Spleen (tissue), 11 donors: ENCODE measurements at regions not wholly inside any gene's neighbourhood (a gene's known extent, or its start where the extent isn't known, plus 50 kb on each side); places are given as distances from the start of the nearest gene placed in this dataset.
"Not testable (repeated sequence)": the region's sequence is repeated elsewhere in the genome, so short reads cannot be mapped to it uniquely, and the experiment has no call there.

Source experiments
- DNase-seq: peaks from one replicate; pipeline ENCODE4 v3.0.0-alpha.2; 2020
- H3K27ac ChIP-seq, 8 donors: fragments of 200-600 bp; sonication (generic) in 7 of 8; 1 replicate in 4 of 8; 2 replicates in 4 of 8; pipeline versions ENCODE4 v1.5.0 to v1.8.0; 2016 to 2021; ENCODE audit warnings: inconsistent platforms in 4 of 8, mild to moderate bottlenecking in 4 of 8, moderate library complexity in 1 of 8
- H3K27me3 ChIP-seq, 7 donors: fragments of 200-600 bp; sonication (generic) in 6 of 7; replicated peaks in 1 of 7; 1 replicate in 4 of 7; 2 replicates in 3 of 7; pipeline versions ENCODE4 v1.5.0 to v1.8.0; 2016 to 2021; ENCODE audit warnings: inconsistent platforms in 3 of 7, mild to moderate bottlenecking in 1 of 7
- H3K36me3 ChIP-seq, 6 donors: fragments of 200-600 bp; sonication (generic) in 5 of 6; 1 replicate in 4 of 6; 2 replicates in 2 of 6; pipeline versions ENCODE4 v1.5.0 to v1.8.0; 2016 to 2021; ENCODE audit warnings: inconsistent platforms in 2 of 6
- H3K4me1 ChIP-seq, 6 donors: fragments of 200-600 bp; sonication (generic) in 5 of 6; 1 replicate in 3 of 6; 2 replicates in 3 of 6; pipeline versions ENCODE4 v1.5.0 to v1.8.0; 2016 to 2021; ENCODE audit warnings: inconsistent platforms in 3 of 6
- H3K4me3 ChIP-seq, 8 donors: fragments of 200-600 bp; sonication (generic) in 7 of 8; 1 replicate in 4 of 8; 2 replicates in 4 of 8; pipeline versions ENCODE4 v1.5.0 to v1.8.0; 2016 to 2021; ENCODE audit warnings: inconsistent platforms in 4 of 8, mild to moderate bottlenecking in 4 of 8, moderate library complexity in 2 of 8
- H3K9me3 ChIP-seq, 8 donors: fragments of 200-600 bp; sonication (generic) in 7 of 8; 1 replicate in 4 of 8; 2 replicates in 4 of 8; pipeline versions ENCODE4 v1.5.0 to v1.8.0; 2016 to 2021; ENCODE audit warnings: inconsistent platforms in 4 of 8
- POLR2A ChIP-seq, 3 donors: fragments of 450-650 bp; IDR thresholded peaks; one replicate each; pipeline ENCODE4 v1.5.1; 2017; ENCODE audit warnings: antibody characterized with exemption in 3 of 3, mild to moderate bottlenecking in 1 of 3
- POLR2AphosphoS5 ChIP-seq, 3 donors: sonication (generic); formaldehyde crosslinking; IDR thresholded peaks; one replicate each; pipeline ENCODE4 v1.5.1; 2017; ENCODE audit warnings: antibody characterized with exemption in 3 of 3
- WGBS, 5 donors: extraction: QIAGEN DNeasy Blood & Tissue Kit in 3 of 5; methylation state at CpG; one replicate each; pipeline versions ENCODE4 v1.1.5 to v1.1.7; 2013 to 2018; 5-methylcytosine and 5-hydroxymethylcytosine counted together
- intact Hi-C: fragments of 100-400 bp; cut with DNase I; formaldehyde crosslinking; loops from one replicate; pipeline ENCODE4 v1.15.0; 2023; ENCODE audit warnings: low total_unique reads
- TF ChIP-seq, protein P1 (sequence below), 11 experiments: fragments of 200-600 bp in 7 of 11; fragments of 450-650 bp in 4 of 11; sonication (generic) in 4 of 11; IDR thresholded peaks in 8 of 11; conservative IDR thresholded peaks in 3 of 11; 1 replicate in 7 of 11; 2 replicates in 4 of 11; pipeline versions ENCODE4 v1.4.0 to v1.8.0; 2016 to 2021; ENCODE audit warnings: antibody characterized with exemption in 11 of 11, inconsistent platforms in 4 of 11, mild to moderate bottlenecking in 1 of 11
- donor health status: healthy with polysubstance abuse.
- donor health status: DM: no; HTN: no; CAD: no; lungs with moderate emphysema.
- donor health status: DM: no; HTN: no; CAD: no.
- donor health status: Bipolar disorder and iron deficiency.
- donor health status: healthy.
- donor health status: DM: no; HTN: no; CAD: no.
- donor health status: DM: yes; HTN: yes; CAD: no.

DNA sequence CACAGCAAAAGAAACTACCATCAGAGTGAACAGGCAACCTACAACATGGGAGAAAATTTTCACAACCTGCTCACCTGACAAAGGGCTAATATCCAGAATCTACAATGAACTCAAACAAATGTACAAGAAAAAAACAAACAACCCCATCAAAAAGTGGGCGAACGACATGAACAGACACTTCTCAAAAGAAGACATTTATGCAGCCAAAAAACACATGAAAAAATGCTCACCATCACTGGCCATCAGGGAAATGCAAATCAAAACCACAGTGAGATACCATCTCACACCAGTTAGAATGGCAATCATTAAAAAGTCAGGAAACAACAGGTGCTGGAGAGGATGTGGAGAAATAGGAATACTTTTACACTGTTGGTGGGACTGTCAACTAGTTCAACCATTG, 207.8 kb downstream of the USP6NL start:
- H3K27ac ChIP-seq: peak overlapping the region in 5 of 8 donors; percentile 55 to 74 (median 61)
- H3K9me3 ChIP-seq, H3K4me3 ChIP-seq, intact Hi-C loops, H3K27me3 ChIP-seq, H3K36me3 ChIP-seq, DNase-seq: not testable (repeated sequence)
- WGBS, 5 donors: 100% methylated on average over 1 to 2 of the region's 2 CpGs; no CpG with 5 or more reads in 2 of the 5 donors
- peaks cover 6 to 61% (median 36%) of the 10 kb centered on the region in 6 donors for H3K4me1 ChIP-seq

DNA sequence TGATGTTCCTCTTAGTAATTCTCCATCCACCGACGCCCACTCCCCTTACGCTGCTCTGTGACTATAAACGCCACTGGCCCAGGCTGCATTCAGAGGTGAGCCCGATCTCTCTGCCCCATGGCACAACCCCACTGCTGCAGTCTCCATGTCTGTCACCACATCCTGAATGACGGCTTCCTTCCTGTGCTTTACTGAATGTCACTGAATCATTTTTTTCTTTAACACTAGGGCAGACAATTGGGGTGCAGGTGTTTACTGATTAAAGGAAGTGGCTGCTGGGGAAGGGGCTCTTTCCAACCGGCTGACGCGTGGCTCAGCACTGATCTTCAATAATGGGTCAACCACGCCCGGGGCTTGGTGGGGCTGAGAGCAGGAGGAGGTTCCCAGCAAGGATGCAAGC, 208.3 kb downstream of the USP6NL start:
- 12 to 31% (median 15%) methylated on average over 11 of the region's 11 CpGs for WGBS, 5 donors
- no peaks in the 10 kb centered on the region for H3K36me3 ChIP-seq

DNA sequence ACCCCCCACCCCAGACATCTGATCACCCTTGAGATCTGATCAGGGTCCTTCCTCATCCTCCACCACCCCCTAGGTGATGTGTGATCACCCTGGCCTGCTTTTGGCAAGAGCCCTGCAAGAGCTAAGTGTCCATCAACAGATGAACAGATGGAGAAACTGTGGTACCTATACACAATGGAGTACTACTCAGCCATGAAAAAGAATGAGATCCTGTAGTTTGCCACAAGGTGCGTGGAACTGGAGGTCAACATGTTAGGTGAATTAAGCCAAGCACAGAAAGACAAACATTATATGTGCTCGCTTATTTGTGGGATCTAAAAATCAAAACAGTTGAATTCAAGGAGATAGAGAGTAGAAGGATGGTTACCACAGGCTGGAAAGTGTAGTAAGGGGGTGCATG, 209.1 kb downstream of the USP6NL start:
- WGBS, 5 donors: 53 to 98% (median 96%) methylated on average over 2 of the region's 2 CpGs

More for the DNA sequence above, 208.3 kb downstream of the USP6NL start:
- TF ChIP-seq POLR2A (IDR thresholded peaks at IDR 0.05) (no peak), POLR2AphosphoS5 (IDR thresholded peaks at IDR 0.05) (peak in 2 of 3 donors; percentile 54 to 65)
- TF ChIP-seq, protein P1, sequence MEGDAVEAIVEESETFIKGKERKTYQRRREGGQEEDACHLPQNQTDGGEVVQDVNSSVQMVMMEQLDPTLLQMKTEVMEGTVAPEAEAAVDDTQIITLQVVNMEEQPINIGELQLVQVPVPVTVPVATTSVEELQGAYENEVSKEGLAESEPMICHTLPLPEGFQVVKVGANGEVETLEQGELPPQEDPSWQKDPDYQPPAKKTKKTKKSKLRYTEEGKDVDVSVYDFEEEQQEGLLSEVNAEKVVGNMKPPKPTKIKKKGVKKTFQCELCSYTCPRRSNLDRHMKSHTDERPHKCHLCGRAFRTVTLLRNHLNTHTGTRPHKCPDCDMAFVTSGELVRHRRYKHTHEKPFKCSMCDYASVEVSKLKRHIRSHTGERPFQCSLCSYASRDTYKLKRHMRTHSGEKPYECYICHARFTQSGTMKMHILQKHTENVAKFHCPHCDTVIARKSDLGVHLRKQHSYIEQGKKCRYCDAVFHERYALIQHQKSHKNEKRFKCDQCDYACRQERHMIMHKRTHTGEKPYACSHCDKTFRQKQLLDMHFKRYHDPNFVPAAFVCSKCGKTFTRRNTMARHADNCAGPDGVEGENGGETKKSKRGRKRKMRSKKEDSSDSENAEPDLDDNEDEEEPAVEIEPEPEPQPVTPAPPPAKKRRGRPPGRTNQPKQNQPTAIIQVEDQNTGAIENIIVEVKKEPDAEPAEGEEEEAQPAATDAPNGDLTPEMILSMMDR (IDR thresholded peaks at IDR 0.05 in 8 of 11, conservative IDR thresholded peaks at IDR 0.05 in 3 of 11): no peak
- intact Hi-C loops: no loop called here
- no peaks in the 10 kb centered on the region for H3K27me3 ChIP-seq
- H3K27ac ChIP-seq: peak overlapping the region in 5 of 8 donors; percentile 55 to 74 (median 61)
- peaks cover 6 to 56% (median 32%) of the 10 kb centered on the region in 6 donors for H3K4me1 ChIP-seq
- H3K9me3 ChIP-seq: no peaks in the 10 kb centered on the region
- peak overlapping the region in 1 of 8 donors; percentile 33 for H3K4me3 ChIP-seq
- DNase-seq: peak; percentile 85

DNA sequence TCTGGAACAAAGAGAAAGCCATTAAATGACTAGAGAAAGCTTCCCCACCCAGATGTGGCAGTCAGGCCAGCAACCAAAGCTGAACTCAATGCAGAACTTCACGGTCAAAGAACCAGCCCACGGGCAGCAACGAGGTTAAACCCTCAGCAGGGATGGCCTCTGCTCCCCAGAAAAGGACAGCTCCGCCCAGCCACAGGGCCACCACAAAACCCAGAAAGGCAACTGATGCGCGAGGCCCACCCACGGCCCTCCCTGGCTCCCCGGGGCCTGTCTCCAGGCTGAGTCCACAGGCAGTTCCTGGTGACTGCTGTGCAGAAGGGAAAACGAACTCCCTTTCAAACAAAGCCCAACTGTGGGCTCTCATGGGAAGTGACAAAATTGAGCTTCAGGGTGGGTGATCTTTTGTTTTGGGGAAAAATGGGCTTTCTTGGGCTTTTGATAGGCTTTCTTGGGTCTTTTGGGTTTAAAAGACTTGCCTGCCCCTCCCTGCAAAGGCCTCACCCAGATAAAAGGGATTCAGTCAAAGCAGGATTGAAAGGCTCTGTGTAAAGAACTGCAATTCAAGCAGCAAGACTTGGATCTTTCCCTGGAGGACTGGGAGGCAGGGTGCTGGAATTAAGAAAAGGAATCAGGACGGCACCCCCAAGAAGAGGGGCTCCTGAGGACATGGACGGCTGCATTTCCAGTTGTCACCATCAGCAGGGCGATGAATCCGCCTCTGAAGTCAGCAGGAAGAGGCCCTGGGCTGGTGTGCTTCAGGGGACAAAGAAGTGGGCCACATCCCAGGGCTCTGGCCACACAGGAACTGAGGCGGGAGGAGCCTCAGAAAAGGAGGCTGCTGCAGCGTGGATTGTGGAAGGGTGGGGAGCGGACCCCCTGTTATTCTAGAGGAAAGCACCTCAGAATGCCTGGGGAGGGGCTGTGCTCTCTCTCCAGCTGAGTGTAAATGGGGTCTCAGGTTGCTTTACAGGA, 209.9 kb downstream of the USP6NL start:
- H3K27ac ChIP-seq: peak overlapping the region in 3 of 8 donors; percentile 18 to 38 (median 25)
- TF ChIP-seq, protein P1 (IDR thresholded peaks at IDR 0.05 in 8 of 11, conservative IDR thresholded peaks at IDR 0.05 in 3 of 11): no peak
- TF ChIP-seq POLR2A (IDR thresholded peaks at IDR 0.05): no peak
- peak in 1 of 3 donors; percentile 10 for TF ChIP-seq POLR2AphosphoS5 (IDR thresholded peaks at IDR 0.05)

More for the DNA sequence above, 209.1 kb downstream of the USP6NL start:
- DNase-seq: no peak
- intact Hi-C loops: no loop called here
- H3K4me3 ChIP-seq: no peak overlapping the region
- H3K4me1 ChIP-seq: peaks cover 4 to 48% (median 25%) of the 10 kb centered on the region in 6 donors
- H3K27ac ChIP-seq: peak overlapping the region in 3 of 8 donors; percentile 61 to 74 (median 64)
- H3K36me3 ChIP-seq: no peaks in the 10 kb centered on the region
- H3K9me3 ChIP-seq: no peaks in the 10 kb centered on the region
- H3K27me3 ChIP-seq: no peaks in the 10 kb centered on the region
- TF ChIP-seq, protein P1 (IDR thresholded peaks at IDR 0.05 in 8 of 11, conservative IDR thresholded peaks at IDR 0.05 in 3 of 11): no peak
- TF ChIP-seq POLR2AphosphoS5 (IDR thresholded peaks at IDR 0.05): no peak
- no peak for TF ChIP-seq POLR2A (IDR thresholded peaks at IDR 0.05)

More for the DNA sequence above, 209.9 kb downstream of the USP6NL start:
- Histone ChIP-seq H3K9me3 (no peaks in the 10 kb centered on the region), H3K4me3 (no peak overlapping the region), H3K36me3 (no peaks in the 10 kb centered on the region), H3K27me3 (no peaks in the 10 kb centered on the region), H3K4me1 (peaks cover 4 to 44% (median 23%) of the 10 kb centered on the region in 6 donors)
- intact Hi-C loops: no loop called here
- 31 to 61% (median 41%) methylated on average over 15 to 16 of the region's 16 CpGs for WGBS, 5 donors
- DNase-seq: no peak
